GM12873 (cell line): ENCODE measurements at regions not wholly inside any gene's neighbourhood (a gene's known extent, or its start where the extent isn't known, plus 50 kb on each side); places are given as distances from the start of the nearest gene placed in this dataset.
A peak's percentile ranks its signal among the peaks of the same experiment; 100 is the strongest.

ENCODE experiments used
- TF ChIP-seq, protein P1 (sequence below): IDR thresholded peaks from 2 replicates; pipeline ENCODE4 v1.5.1; 2012; ENCODE audit warnings: low read depth, mild to moderate bottlenecking, moderate library complexity, low read length, control low read depth; ENCODE audit not compliant: insufficient read depth; ENCODE audit errors: missing control alignments

DNA sequence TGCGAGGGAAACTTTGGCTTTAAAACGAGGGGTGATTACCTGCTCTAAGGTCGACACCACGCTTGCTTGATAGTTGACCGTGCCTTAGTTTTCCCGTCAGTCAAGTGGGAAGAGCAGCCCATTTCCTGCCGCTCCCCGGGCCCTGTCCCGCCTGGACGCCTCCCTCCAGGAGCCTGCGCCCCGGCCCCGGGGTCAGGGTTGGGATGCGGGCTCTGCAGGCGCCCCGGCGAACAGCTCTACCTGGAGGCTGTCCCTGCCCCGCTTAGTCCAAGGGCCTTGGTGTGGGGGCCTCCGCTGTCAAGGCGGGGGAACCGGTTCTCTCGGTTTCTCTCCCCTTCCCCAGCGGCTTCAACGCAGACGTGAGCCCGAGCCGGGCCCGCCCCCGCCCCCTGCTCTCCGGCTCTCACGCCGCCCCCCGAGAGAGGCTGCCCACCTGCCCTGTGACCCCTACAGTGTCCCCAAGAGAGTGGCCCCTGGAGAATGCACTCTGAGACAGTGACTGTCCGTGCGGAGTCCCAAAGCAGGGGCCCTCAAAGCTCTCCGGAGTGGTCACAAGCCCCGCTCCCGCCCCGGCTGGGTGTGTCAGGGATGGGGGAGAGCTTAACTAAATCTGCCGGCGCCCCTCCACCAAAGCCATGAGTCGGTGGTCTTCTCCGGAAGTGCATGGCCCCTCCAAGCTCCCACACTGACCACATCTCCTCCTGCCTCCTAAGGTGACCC is 117.4 kb upstream of the SMURF2 start:
- TF ChIP-seq, protein P1, sequence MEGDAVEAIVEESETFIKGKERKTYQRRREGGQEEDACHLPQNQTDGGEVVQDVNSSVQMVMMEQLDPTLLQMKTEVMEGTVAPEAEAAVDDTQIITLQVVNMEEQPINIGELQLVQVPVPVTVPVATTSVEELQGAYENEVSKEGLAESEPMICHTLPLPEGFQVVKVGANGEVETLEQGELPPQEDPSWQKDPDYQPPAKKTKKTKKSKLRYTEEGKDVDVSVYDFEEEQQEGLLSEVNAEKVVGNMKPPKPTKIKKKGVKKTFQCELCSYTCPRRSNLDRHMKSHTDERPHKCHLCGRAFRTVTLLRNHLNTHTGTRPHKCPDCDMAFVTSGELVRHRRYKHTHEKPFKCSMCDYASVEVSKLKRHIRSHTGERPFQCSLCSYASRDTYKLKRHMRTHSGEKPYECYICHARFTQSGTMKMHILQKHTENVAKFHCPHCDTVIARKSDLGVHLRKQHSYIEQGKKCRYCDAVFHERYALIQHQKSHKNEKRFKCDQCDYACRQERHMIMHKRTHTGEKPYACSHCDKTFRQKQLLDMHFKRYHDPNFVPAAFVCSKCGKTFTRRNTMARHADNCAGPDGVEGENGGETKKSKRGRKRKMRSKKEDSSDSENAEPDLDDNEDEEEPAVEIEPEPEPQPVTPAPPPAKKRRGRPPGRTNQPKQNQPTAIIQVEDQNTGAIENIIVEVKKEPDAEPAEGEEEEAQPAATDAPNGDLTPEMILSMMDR: no peak

DNA sequence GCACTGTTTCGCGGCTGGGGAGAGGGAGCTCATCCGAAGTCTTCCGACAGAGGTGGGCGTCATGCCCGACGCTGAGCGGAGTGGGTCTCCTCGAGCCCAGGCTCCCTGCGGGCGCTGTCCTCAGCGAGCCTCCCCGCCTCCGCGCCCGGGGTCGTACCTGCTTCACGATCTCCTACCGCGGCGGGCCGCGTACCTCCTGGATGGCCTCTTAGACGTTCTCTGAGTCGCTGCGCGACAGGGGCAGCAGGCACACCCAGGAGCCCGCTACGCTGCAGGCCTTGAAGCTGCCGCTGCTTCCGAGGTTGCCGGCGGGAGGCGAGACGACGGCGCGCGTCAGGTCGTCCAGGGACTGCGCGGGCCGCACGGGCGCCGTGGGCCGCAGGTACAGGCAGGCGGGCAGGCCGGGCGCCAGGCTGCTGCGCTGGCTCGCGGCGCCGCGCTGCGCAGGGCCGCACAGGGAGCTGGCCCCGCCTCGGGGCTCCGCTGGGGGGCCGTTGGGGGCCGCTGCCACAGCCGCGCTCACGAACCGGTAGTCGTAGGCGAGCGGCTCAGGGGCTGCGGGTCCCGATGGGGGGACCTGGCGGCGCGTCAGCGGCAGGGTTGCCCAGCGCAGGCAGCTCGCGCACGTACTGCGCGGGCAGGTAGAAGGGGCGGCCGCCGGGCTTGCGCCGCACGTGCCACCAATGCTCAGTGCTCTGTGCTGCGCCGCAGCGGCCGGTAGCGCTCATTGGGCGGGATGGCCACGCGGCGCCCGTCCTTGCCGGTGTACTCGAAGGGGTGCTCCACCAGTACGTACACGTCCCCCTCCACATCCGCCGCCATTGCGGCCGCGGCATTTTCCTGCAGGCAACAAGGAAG is 116.4 kb upstream of the SMURF2 start:
- TF ChIP-seq, protein P1: no peak

DNA sequence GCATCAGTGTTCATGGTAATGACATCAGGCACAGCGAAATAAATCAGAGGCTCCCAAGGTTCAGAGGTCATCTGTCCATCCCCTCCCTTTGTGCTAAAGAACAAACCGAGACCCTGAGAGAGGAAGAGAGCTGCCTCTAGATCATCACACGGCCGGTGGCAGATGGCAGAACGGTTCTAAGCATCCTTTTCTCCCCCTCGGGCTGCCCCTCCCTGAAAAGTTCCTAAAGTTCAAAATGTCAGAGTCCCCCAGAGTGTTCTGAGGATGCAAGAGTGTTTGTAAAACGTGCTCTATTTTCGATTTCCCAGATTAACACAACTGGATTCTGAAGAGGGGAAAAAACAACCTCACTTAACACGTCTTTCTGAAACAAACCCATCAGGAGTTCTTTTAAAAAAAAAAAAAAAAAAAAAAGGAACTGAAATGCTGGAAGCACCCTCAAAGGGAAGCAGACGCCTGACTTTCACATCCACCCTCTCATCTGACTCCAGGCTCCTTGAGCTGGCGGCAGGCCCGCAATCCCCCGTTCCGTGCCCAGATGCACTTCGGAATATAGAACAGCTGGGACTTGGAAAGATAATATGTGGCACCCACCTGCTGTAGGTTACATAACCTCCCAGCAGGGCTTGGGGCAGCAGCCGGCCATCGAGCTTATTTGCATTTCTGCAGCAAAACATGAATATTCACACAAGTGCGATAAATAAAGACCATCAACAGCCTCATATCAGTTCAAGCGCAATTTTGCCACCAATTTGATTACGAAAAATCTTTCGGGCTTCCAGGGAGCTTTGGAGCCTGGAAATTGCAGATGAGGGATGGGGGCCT is 115.5 kb upstream of the SMURF2 start:
- TF ChIP-seq, protein P1: no peak

DNA sequence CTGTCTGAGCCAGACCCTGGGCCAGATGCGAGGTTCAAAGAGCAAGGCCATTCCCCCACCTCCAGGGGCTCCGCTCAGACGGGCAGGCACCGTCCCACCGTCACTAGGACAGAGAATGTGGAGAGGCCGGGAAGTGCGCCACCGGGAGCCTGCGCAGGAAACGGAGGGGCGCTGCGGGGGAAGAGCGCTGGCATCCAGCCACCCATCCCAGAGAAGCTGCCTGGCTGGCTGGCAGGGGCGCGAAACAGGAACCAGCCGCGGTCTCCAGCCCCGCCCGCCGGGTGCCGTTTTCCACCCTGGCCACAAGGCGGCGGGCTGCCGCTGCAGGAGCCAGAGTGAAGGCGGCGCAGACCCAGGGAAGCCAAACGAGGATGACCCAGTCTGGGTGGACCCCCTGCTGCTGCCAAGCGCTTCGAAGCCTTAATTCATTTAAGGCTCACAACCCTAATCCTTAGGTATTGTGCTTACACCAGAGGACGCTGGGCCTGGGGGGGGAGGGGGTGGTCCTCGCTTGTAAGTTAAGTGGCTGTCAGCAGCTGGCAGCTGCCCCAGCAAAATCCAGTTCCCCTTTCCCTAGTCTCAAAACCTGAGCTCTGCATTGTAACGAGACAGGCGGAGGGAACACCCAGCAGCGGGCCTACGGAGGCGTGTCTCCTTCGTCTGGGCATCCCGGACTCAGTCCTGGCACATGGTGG is 114.8 kb upstream of the SMURF2 start:
- TF ChIP-seq, protein P1: peak; percentile 90

DNA sequence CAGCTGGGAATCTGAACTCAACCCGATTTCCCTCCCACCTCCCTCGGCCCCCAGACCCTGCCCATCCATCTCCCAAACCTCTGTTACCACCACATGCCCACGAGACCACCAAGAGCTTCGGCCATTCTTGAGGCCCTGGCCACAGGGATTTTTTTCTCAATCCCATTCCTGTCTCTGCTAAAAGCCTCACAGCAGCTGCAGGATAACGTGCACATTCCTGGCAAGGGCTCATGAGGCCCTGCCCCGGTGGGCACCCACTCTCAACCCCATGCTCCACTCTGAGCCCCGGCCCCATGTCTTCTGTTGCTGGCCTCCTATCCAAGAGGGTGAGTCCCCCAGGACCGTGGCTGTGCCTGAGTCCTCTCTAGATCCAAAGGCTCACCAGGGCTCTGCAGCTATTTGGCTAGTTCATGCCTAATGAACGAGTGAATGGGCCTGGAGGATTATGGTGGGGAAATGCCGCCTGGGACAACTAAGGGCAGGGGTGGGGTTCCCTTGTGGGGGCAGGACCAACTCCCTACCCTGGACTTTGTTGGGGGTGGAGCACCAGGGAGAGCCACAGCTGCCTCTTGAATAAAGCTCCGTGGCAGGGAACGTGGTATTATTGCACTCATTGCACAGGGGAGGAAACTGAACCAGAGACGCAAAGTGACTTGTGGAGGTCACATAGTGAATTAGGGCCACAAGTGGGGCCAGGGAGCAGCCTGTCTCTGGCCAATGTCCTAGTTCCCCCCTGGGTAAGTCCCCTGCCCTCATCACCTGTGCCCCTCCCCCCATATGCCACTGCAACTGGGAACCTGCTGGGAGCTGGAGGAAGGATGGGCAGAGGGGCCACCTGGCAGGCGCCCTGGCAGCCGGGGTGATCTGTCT is 113.8 kb upstream of the SMURF2 start:
- TF ChIP-seq, protein P1: no peak

DNA sequence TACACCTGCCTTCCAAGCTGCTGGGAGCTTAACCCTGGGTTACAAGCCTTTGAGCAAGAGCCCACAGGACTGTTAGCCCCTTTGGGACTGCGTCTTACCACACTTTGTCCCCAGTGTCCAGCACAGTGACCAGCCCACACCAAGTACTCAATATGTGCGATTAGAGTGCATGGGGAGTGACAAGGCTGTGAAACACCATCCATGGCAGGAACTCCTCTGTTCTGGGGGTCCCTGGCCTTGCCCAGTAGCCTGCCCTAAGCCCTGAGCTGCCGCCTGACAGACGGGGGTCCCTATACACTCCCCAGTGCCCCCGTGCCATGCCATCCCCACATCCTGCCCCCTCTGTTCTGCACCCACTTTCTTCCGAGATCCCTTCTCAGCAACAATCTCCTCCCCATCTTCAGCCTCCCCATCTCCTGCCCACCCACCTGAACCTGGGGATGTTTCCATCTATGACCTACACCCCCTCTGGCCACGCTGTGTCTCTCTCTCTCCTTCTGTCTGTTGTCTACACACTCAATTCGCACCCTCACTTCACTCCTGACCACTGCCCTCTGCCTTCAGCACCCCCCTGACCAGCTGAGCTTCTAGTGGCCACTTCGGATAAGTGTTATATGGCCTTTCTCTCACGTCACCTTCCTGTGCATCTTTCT is 112.9 kb upstream of the SMURF2 start:
- TF ChIP-seq, protein P1: no peak
